HepG2 (cell line): ENCODE measurements at regions not wholly inside any gene's neighbourhood (a gene's known extent, or its start where the extent isn't known, plus 50 kb on each side); places are given as distances from the start of the nearest gene placed in this dataset.

Experiments
- ATAC-seq: fragments of 200-7000 bp; cut with Tn5 transposase; 3 replicates; pipeline ENCODE4 v1.9.1; 2020; ENCODE audit warnings: mild to moderate bottlenecking, moderate library complexity
- BruUV-seq: library from RNA; stranded (reverse); fragments of 400-500 nt; replicated peaks from 2 replicates; lab custom pipeline; 2021; lab: Mats Ljungman, UMichigan
- CTCF ChIA-PET: fragments of 300-600 bp; formaldehyde crosslinking; extraction: SDS; loops from one replicate; lab custom pipeline; 2021; ENCODE audit warnings: low total read pairs, inconsistent platforms, low intra/inter-chr PET ratio; lab: Yijun Ruan, JAX
- POLR2A ChIA-PET: fragments of 350-600 bp; sonication (Branson Sonifier 250); formaldehyde crosslinking; loops from one replicate; lab custom pipeline; 2020; ENCODE audit warnings: antibody characterized with exemption, inconsistent platforms; lab: Yijun Ruan, JAX
- DNase-seq: peaks from one replicate; pipeline ENCODE4 v3.0.0-alpha.2; 2015; ENCODE audit warnings: low spot score
- FAIRE-seq: peaks from 3 replicates; lab custom pipeline; 2011; peaks lifted over from hg19 to GRCh38; lab: Jason Lieb, UNC
- H2AFZ ChIP-seq: one replicate; pipeline ENCODE4 v1.6.1; 2011; ENCODE audit warnings: low read length, inconsistent platforms
- H3K27ac ChIP-seq: fragments of 300-600 bp; 3 replicates; pipeline ENCODE4 v1.8.0; 2011; ENCODE audit warnings: mixed run types, mild to moderate bottlenecking, mixed read lengths, low read length, inconsistent platforms; ENCODE audit not compliant: insufficient read depth; ENCODE audit errors: extremely low read length
- H3K27me3 ChIP-seq, 2 experiments: fragments of 200-600 bp in 1 of 2; 2 replicates in 1 of 2; 3 replicates in 1 of 2; pipeline versions ENCODE4 v1.6.0 to v1.8.0; 2011; ENCODE audit warnings: low read length in 2 of 2, mild to moderate bottlenecking in 2 of 2, moderate library complexity in 2 of 2, inconsistent platforms in 1 of 2; ENCODE audit not compliant: insufficient read depth in 2 of 2, control insufficient read depth in 1 of 2
- H3K36me3 ChIP-seq, 2 experiments: fragments of 200-600 bp in 1 of 2; replicated peaks in 1 of 2; 2 replicates in 1 of 2; 3 replicates in 1 of 2; pipeline versions ENCODE4 v1.5.1 to v1.8.0; 2011; ENCODE audit warnings: low read length in 2 of 2, inconsistent platforms in 1 of 2; ENCODE audit not compliant: insufficient read depth in 2 of 2, control insufficient read depth in 1 of 2
- H3K4me1 ChIP-seq: 2 replicates; pipeline ENCODE4 v1.5.1; 2012; ENCODE audit warnings: low read length, inconsistent platforms; ENCODE audit not compliant: insufficient read depth
- H3K4me2 ChIP-seq: 2 replicates; pipeline ENCODE4 v1.6.0; 2011; ENCODE audit warnings: low read depth, low read length, inconsistent platforms
- H3K4me3 ChIP-seq, 3 experiments: fragments of 200-600 bp in 1 of 3; sonication (generic), shearing (Covaris generic) in 1 of 3; replicated peaks in 1 of 3; 2 replicates each; pipeline ENCODE4 v1.5.1; 2011 to 2016; ENCODE audit warnings: low read length in 3 of 3, inconsistent platforms in 2 of 3, low read depth in 2 of 3, mild to moderate bottlenecking in 2 of 3, control low read depth in 1 of 3, mixed read lengths in 1 of 3; ENCODE audit not compliant: insufficient read depth in 1 of 3
- H3K79me2 ChIP-seq: one replicate; pipeline ENCODE4 v1.6.1; 2011; ENCODE audit warnings: low read length, inconsistent platforms; ENCODE audit not compliant: insufficient read depth
- H3K9ac ChIP-seq: 2 replicates; pipeline ENCODE4 v1.6.0; 2011; ENCODE audit warnings: mild to moderate bottlenecking, low read depth, low read length, inconsistent platforms; ENCODE audit not compliant: insufficient read depth
- H3K9me3 ChIP-seq: 2 replicates; pipeline ENCODE4 v1.5.1; 2012; ENCODE audit warnings: mild to moderate bottlenecking, low read length
- H4K20me1 ChIP-seq: 2 replicates; pipeline ENCODE4 v1.6.0; 2011; ENCODE audit warnings: inconsistent platforms, mild to moderate bottlenecking, low read length, moderate library complexity; ENCODE audit not compliant: insufficient read depth
- CBX2 ChIP-seq, 2 experiments: fragments of 200-600 bp in 1 of 2; sonication (generic); formaldehyde crosslinking in 1 of 2; IDR thresholded peaks; 2 replicates each; pipeline versions ENCODE4 v1.7.0 to v1.8.1; 2018 to 2022; ENCODE audit warnings: low read depth in 2 of 2, low read length in 1 of 2, mild to moderate bottlenecking in 1 of 2, missing genetic modification reagents in 1 of 2
- EHMT2 ChIP-seq: fragments of 200-600 bp; sonication (generic); IDR thresholded peaks from 2 replicates; pipeline ENCODE4 v1.7.0; 2017; ENCODE audit warnings: antibody characterized with exemption, low read depth, low read length, borderline replicate concordance
- FLYWCH1 ChIP-seq: sonication (generic); formaldehyde crosslinking; IDR thresholded peaks from 2 replicates; pipeline ENCODE4 v1.8.1; 2023; ENCODE audit warnings: mild to moderate bottlenecking, missing genetic modification reagents
- JDP2 ChIP-seq: sonication (generic); formaldehyde crosslinking; IDR thresholded peaks from 2 replicates; pipeline ENCODE4 v1.8.1; 2022; ENCODE audit warnings: missing genetic modification reagents, borderline replicate concordance
- MED8 ChIP-seq: sonication (generic); formaldehyde crosslinking; IDR thresholded peaks from 2 replicates; pipeline ENCODE4 v1.8.1; 2023; ENCODE audit warnings: mild to moderate bottlenecking, missing genetic modification reagents; ENCODE audit not compliant: insufficient replicate concordance
- ZNF335 ChIP-seq: sonication (generic); formaldehyde crosslinking; IDR thresholded peaks from 2 replicates; pipeline ENCODE4 v1.4.0; 2020; ENCODE audit warnings: missing genetic modification reagents
- ZNF749 ChIP-seq: sonication (generic); formaldehyde crosslinking; IDR thresholded peaks from 2 replicates; pipeline ENCODE4 v1.8.0; 2022; ENCODE audit warnings: mild to moderate bottlenecking, missing genetic modification reagents, moderate library complexity, borderline replicate concordance
- ZNF781 ChIP-seq: sonication (generic); formaldehyde crosslinking; IDR thresholded peaks from 2 replicates; pipeline ENCODE4 v1.5.1; 2020; ENCODE audit warnings: borderline replicate concordance, mild to moderate bottlenecking, missing genetic modification reagents; ENCODE audit errors: not compliant biosample characterization
- WGBS: methylation state at CpG from one replicate; pipeline ENCODE4 v1.1.6; 2017; ENCODE audit warnings: low lambda C conversion rate; 5-methylcytosine and 5-hydroxymethylcytosine counted together
- in situ Hi-C: cut with HindIII; loops from 2 replicates; pipeline ENCODE4 v1.10.0; 2017; ENCODE audit warnings: low pct_unique_long_range_greater_than_20kb; ENCODE audit not compliant: extremely low pct_ligation_motif_present
- intact Hi-C: fragments of 100-400 bp; cut with micrococcal nuclease; formaldehyde crosslinking; loops from one replicate; pipeline ENCODE4 v1.10.0; 2022; ENCODE audit not compliant: unreplicated experiment
- TF ChIP-seq, protein P1 (sequence below): sonication (generic); formaldehyde crosslinking; IDR thresholded peaks from 2 replicates; pipeline ENCODE4 v1.4.0; 2020; ENCODE audit warnings: low read depth, mild to moderate bottlenecking, missing genetic modification reagents
- TF ChIP-seq, protein P2 (sequence below): sonication (generic); formaldehyde crosslinking; IDR thresholded peaks from 2 replicates; pipeline ENCODE4 v1.4.0; 2020; ENCODE audit warnings: missing genetic modification reagents, mild to moderate bottlenecking, borderline replicate concordance

DNA sequence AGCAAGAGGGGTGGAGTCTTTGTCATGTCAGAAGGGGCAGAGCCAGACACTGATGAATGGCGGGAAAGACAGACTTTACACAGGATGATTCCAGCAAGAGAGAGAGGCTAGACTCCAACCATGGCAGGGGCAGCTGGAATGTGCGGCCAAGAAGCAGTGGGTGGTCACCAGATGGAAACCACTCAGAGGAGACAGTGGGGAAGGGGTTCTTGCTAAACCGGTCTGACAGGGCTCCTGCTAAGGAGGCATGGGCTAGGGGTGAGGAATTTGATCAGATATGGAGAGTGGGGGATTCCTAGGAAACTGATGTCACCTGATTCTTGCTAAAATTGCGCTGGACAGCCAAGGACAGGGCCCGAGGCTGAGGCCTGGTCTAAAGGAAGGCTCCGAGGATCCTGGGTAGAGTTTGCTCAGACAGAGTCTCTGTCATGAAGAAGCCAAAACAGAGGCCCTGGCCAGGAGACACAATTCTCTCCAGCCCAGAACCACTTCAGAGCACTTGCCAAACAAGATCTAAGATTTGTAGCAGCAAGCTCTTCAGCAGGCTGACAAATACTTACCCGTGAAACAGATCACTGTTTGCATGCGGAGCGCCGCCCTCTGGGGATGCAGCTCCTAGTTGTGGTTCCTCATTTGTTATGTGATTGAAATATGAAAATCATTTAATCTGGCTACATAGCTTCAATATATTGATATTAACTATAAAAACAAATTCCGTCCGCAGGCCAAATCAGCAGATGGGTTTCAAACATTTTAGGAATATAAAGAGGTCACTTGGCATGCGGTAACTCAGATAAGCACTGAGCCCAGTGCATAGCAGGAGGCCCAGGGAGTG, 377.0 kb downstream of the TCERG1L start:
- DNase-seq (no peak), FAIRE-seq (no peak)
- no TSS peak for BruUV-seq

More for the DNA sequence above, 377.0 kb downstream of the TCERG1L start:
- Histone ChIP-seq H3K27me3 (peaks cover 5 to 6% of the 10 kb centered on the region in 2 experiments; a peak in 3 of 5 replicates), H2AFZ (no peak overlapping the region), H3K4me2 (no peak overlapping the region), H3K27ac (no peak overlapping the region), H3K36me3 (no peaks in the 10 kb centered on the region), H3K79me2 (no peaks in the 10 kb centered on the region), H3K4me3 (no peak overlapping the region), H3K9me3 (no peaks in the 10 kb centered on the region), H3K4me1 (no peaks in the 10 kb centered on the region), H3K9ac (no peak overlapping the region), H4K20me1 (no peaks in the 10 kb centered on the region)
- CTCF ChIA-PET, result no interaction called here
- in situ Hi-C loops (no loop called here), intact Hi-C loops (no loop called here)
- TF ChIP-seq MED8 (no peak), JDP2 (no peak), CBX2 (IDR thresholded peaks at IDR 0.05; ENCODE audit: low read depth, low read length) (no peak), CBX2 (CRISPR knock-in tag; IDR thresholded peaks at IDR 0.05; ENCODE audit: low read depth) (no peak), EHMT2 (no peak), ZNF781 (CRISPR knock-in tag) (no peak), ZNF749 (CRISPR knock-in tag) (no peak), FLYWCH1 (no peak), ZNF335 (CRISPR knock-in tag) (no peak)
- TF ChIP-seq, protein P1, sequence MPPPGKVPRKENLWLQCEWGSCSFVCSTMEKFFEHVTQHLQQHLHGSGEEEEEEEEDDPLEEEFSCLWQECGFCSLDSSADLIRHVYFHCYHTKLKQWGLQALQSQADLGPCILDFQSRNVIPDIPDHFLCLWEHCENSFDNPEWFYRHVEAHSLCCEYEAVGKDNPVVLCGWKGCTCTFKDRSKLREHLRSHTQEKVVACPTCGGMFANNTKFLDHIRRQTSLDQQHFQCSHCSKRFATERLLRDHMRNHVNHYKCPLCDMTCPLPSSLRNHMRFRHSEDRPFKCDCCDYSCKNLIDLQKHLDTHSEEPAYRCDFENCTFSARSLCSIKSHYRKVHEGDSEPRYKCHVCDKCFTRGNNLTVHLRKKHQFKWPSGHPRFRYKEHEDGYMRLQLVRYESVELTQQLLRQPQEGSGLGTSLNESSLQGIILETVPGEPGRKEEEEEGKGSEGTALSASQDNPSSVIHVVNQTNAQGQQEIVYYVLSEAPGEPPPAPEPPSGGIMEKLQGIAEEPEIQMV, result no peak
- TF ChIP-seq, protein P2, sequence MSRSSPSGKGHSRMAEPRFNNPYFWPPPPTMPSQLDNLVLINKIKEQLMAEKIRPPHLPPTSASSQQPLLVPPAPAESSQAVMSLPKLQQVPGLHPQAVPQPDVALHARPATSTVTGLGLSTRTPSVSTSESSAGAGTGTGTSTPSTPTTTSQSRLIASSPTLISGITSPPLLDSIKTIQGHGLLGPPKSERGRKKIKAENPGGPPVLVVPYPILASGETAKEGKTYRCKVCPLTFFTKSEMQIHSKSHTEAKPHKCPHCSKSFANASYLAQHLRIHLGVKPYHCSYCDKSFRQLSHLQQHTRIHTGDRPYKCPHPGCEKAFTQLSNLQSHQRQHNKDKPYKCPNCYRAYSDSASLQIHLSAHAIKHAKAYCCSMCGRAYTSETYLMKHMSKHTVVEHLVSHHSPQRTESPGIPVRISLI (CRISPR knock-in tag), result no peak
- POLR2A ChIA-PET, result no interaction called here
- no peak for ATAC-seq
- 26% methylated on average over 12 of the region's 13 CpGs for WGBS
